Left ventricle myocardium inferior (tissue), 1 donor: ENCODE measurements at regions not wholly inside any gene's neighbourhood (a gene's known extent, or its start where the extent isn't known, plus 50 kb on each side); places are given as distances from the start of the nearest gene placed in this dataset.
A peak's percentile ranks its signal among the peaks of the same experiment; 100 is the strongest.

ENCODE experiments used
- DNase-seq: peaks from one replicate; pipeline ENCODE4 v3.0.0-alpha.2; 2020
- H3K27ac ChIP-seq: fragments of 200-600 bp; replicated peaks from 2 replicates; pipeline ENCODE4 v1.8.0; 2021
- H3K27me3 ChIP-seq: fragments of 200-600 bp; 2 replicates; pipeline ENCODE4 v1.8.0; 2021; ENCODE audit warnings: low read depth
- H3K36me3 ChIP-seq: fragments of 200-600 bp; 2 replicates; pipeline ENCODE4 v1.8.0; 2021
- H3K4me1 ChIP-seq: fragments of 200-600 bp; 2 replicates; pipeline ENCODE4 v1.8.0; 2021
- H3K4me3 ChIP-seq: fragments of 200-600 bp; 2 replicates; pipeline ENCODE4 v1.8.0; 2021; ENCODE audit warnings: mild to moderate bottlenecking, moderate library complexity
- H3K9me3 ChIP-seq: fragments of 200-600 bp; replicated peaks from 2 replicates; pipeline ENCODE4 v1.8.0; 2021
- CTCF ChIP-seq: fragments of 200-600 bp; IDR thresholded peaks from 2 replicates; pipeline ENCODE4 v1.8.0; 2021; ENCODE audit warnings: antibody characterized with exemption, mild to moderate bottlenecking, borderline replicate concordance
- intact Hi-C: fragments of 100-400 bp; cut with micrococcal nuclease; formaldehyde crosslinking; loops from one replicate; pipeline ENCODE4 v1.11.0; 2022
- donor health status: DM: no; HTN: yes; CAD: no; lungs with severe emphysema.

GRCh38 chr16:87032554-87032953 is 284.6 kb downstream of the C16orf95 start:
- no peaks in the 10 kb centered on the region for H3K9me3 ChIP-seq
- DNase-seq = no peak
- intact Hi-C loops = no loop called here
- H3K4me1 ChIP-seq = peaks cover 21% of the 10 kb centered on the region
- H3K27ac ChIP-seq = peak overlapping the region; percentile 76
- H3K36me3 ChIP-seq = no peaks in the 10 kb centered on the region
- no peaks in the 10 kb centered on the region for H3K27me3 ChIP-seq
- H3K4me3 ChIP-seq = no peak overlapping the region
- TF ChIP-seq CTCF = no peak

GRCh38 chr16:87033021-87033471 is 284.1 kb downstream of the C16orf95 start:
- peak overlapping the region; percentile 76 for H3K27ac ChIP-seq
- no peak for DNase-seq
- H3K9me3 ChIP-seq = no peaks in the 10 kb centered on the region
- no peaks in the 10 kb centered on the region for H3K27me3 ChIP-seq
- H3K4me3 ChIP-seq = no peak overlapping the region
- H3K4me1 ChIP-seq = peaks cover 21% of the 10 kb centered on the region
- TF ChIP-seq CTCF = no peak
- intact Hi-C loops = no loop called here
- no peaks in the 10 kb centered on the region for H3K36me3 ChIP-seq

GRCh38 chr16:87033541-87034300 is 283.5 kb downstream of the C16orf95 start:
- peak; percentile 56 for DNase-seq
- Histone ChIP-seq H3K9me3 (no peaks in the 10 kb centered on the region), H3K27ac (peak overlapping the region; percentile 76), H3K4me3 (no peak overlapping the region), H3K36me3 (no peaks in the 10 kb centered on the region), H3K4me1 (peaks cover 21% of the 10 kb centered on the region), H3K27me3 (no peaks in the 10 kb centered on the region)
- intact Hi-C loops = no loop called here
- TF ChIP-seq CTCF = no peak

GRCh38 chr16:87034317-87034716 is 282.9 kb downstream of the C16orf95 start:
- intact Hi-C loops = no loop called here
- no peak overlapping the region for H3K4me3 ChIP-seq
- H3K36me3 ChIP-seq = no peaks in the 10 kb centered on the region
- TF ChIP-seq CTCF = no peak
- H3K9me3 ChIP-seq = no peaks in the 10 kb centered on the region
- peaks cover 21% of the 10 kb centered on the region for H3K4me1 ChIP-seq
- H3K27ac ChIP-seq = peak overlapping the region; percentile 76
- DNase-seq = no peak
- no peaks in the 10 kb centered on the region for H3K27me3 ChIP-seq

- intact Hi-C loops = no loop called here
- Histone ChIP-seq H3K4me1 (peaks cover 21% of the 10 kb centered on the region), H3K27ac (no peak overlapping the region), H3K27me3 (no peaks in the 10 kb centered on the region), H3K36me3 (no peaks in the 10 kb centered on the region), H3K4me3 (no peak overlapping the region), H3K9me3 (no peaks in the 10 kb centered on the region)
- TF ChIP-seq CTCF = no peak
- DNase-seq = no peak
Measured at GRCh38 chr16:87035053-87035452, 282.1 kb downstream of the C16orf95 start.
